NCI-H1417 treated with DMSO at 0.1 percent for 48 hours (cell line): ENCODE measurements at regions not wholly inside any gene's neighbourhood (a gene's known extent, or its start where the extent isn't known, plus 50 kb on each side); places are given as distances from the start of the nearest gene placed in this dataset.
"Not testable (repeated sequence)": the region's sequence is repeated elsewhere in the genome, so short reads cannot be mapped to it uniquely, and the experiment has no call there.

ENCODE experiments used
- DNase-seq: peaks from one replicate; lab custom pipeline; 2025; lab: John Stamatoyannopoulos, UW

GRCh38 chr10:22158426-22158825 lies 59.4 kb downstream of the EBLN1 start:
- DNase-seq = no peak

- no peak for DNase-seq
These were observed 61.1 kb downstream of the EBLN1 start for GRCh38 chr10:22156750-22157149.

GRCh38 chr10:22152403-22152802 lies 65.4 kb downstream of the EBLN1 start:
- DNase-seq = no peak

GRCh38 chr10:22150842-22151241 lies 67.0 kb downstream of the EBLN1 start:
- DNase-seq = no peak

GRCh38 chr10:22148961-22149360 lies 68.9 kb downstream of the EBLN1 start:
- no peak for DNase-seq

GRCh38 chr10:22145873-22146272 lies 71.9 kb downstream of the EBLN1 start:
- DNase-seq = not testable (repeated sequence)

- DNase-seq = no peak
These were observed 80.3 kb downstream of the EBLN1 start for GRCh38 chr10:22137542-22137941.

GRCh38 chr10:22135591-22135990 lies 82.2 kb downstream of the EBLN1 start:
- DNase-seq = no peak

- no peak for DNase-seq
These were observed 83.8 kb downstream of the EBLN1 start for GRCh38 chr10:22133749-22134624.

- not testable (repeated sequence) for DNase-seq
These were observed 87.0 kb downstream of the EBLN1 start for GRCh38 chr10:22130824-22131223.

- not testable (repeated sequence) for DNase-seq
These were observed 88.2 kb downstream of the EBLN1 start for GRCh38 chr10:22129612-22130011.

- DNase-seq = not testable (repeated sequence)
These were observed 96.6 kb downstream of the EBLN1 start for GRCh38 chr10:22121181-22121580.

- not testable (repeated sequence) for DNase-seq
These were observed 97.7 kb downstream of the EBLN1 start for GRCh38 chr10:22120072-22120471.

- DNase-seq = not testable (repeated sequence)
These were observed 98.2 kb downstream of the EBLN1 start for GRCh38 chr10:22119575-22119974.

- DNase-seq = no peak
These were observed 106.1 kb downstream of the EBLN1 start for GRCh38 chr10:22111705-22112104.

- DNase-seq = no peak
These were observed 106.6 kb downstream of the EBLN1 start for GRCh38 chr10:22111260-22111659.

- DNase-seq = no peak
These were observed 107.1 kb downstream of the EBLN1 start for GRCh38 chr10:22110761-22111160.

GRCh38 chr10:22105270-22105669 lies 101.7 kb upstream of the DNAJC1 start:
- DNase-seq = no peak

- DNase-seq = no peak
These were observed 100.4 kb upstream of the DNAJC1 start for GRCh38 chr10:22103701-22104470.

- DNase-seq = no peak
These were observed 94.2 kb upstream of the DNAJC1 start for GRCh38 chr10:22097696-22098095.

GRCh38 chr10:22091260-22091659 lies 87.7 kb upstream of the DNAJC1 start:
- not testable (repeated sequence) for DNase-seq

GRCh38 chr10:22087402-22087738 lies 83.8 kb upstream of the DNAJC1 start:
- DNase-seq = no peak

GRCh38 chr10:22086730-22087401 lies 83.3 kb upstream of the DNAJC1 start:
- peak; percentile 0 for DNase-seq
